Mesothelial cell of epicardium (in vitro differentiated cells): ENCODE measurements at regions not wholly inside any gene's neighbourhood (a gene's known extent, or its start where the extent isn't known, plus 50 kb on each side); places are given as distances from the start of the nearest gene placed in this dataset.

Experiments
- DNase-seq, 2 experiments: peaks; one replicate each; pipeline ENCODE4 v3.0.0; 2021; ENCODE audit warnings: low spot score in 2 of 2; ENCODE audit not compliant: unreplicated experiment in 2 of 2
- H3K27ac Mint-ChIP-seq: 2 replicates; pipeline ENCODE4 v1.8.0; 2021; ENCODE audit warnings: mixed read lengths
- H3K27me3 Mint-ChIP-seq: 2 replicates; pipeline ENCODE4 v1.8.0; 2021; ENCODE audit warnings: low read depth, mixed read lengths
- H3K36me3 Mint-ChIP-seq: 2 replicates; pipeline ENCODE4 v1.8.0; 2021; ENCODE audit warnings: mixed read lengths
- H3K4me1 Mint-ChIP-seq: 2 replicates; pipeline ENCODE4 v1.8.0; 2021; ENCODE audit warnings: mixed read lengths
- H3K4me3 Mint-ChIP-seq: 2 replicates; pipeline ENCODE4 v1.8.0; 2021; ENCODE audit warnings: mild to moderate bottlenecking, moderate library complexity, mixed read lengths
- H3K9me3 Mint-ChIP-seq: 2 replicates; pipeline ENCODE4 v1.8.0; 2021; ENCODE audit warnings: mixed read lengths
- CTCF ChIP-seq: fragments of 200-600 bp; sonication (generic); IDR thresholded peaks from one replicate; pipeline ENCODE4 v1.5.0; 2021; ENCODE audit warnings: antibody characterized with exemption; ENCODE audit not compliant: unreplicated experiment

- H3K36me3 Mint-ChIP-seq = peaks cover 8% of the 10 kb centered on the region
- no peaks in the 10 kb centered on the region for H3K27me3 Mint-ChIP-seq
- H3K27ac Mint-ChIP-seq = no peak overlapping the region
- H3K9me3 Mint-ChIP-seq = peaks cover 24% of the 10 kb centered on the region
- H3K4me1 Mint-ChIP-seq = peaks cover 20% of the 10 kb centered on the region
- DNase-seq = no peak
- TF ChIP-seq CTCF = no peak
- no peak overlapping the region for H3K4me3 Mint-ChIP-seq
These were observed 1057.2 kb downstream of the NAALADL2 start for GRCh38 chr3:175916191-175916934.

- H3K4me1 Mint-ChIP-seq = peaks cover 20% of the 10 kb centered on the region
- H3K9me3 Mint-ChIP-seq = peaks cover 20% of the 10 kb centered on the region
- H3K27ac Mint-ChIP-seq = no peak overlapping the region
- H3K27me3 Mint-ChIP-seq = no peaks in the 10 kb centered on the region
- H3K4me3 Mint-ChIP-seq = no peak overlapping the region
- DNase-seq = no peak
- peaks cover 5% of the 10 kb centered on the region for H3K36me3 Mint-ChIP-seq
- TF ChIP-seq CTCF = no peak
These were observed 1055.7 kb downstream of the NAALADL2 start for GRCh38 chr3:175914785-175915184.

- H3K27ac Mint-ChIP-seq = no peak overlapping the region
- H3K4me1 Mint-ChIP-seq = peaks cover 20% of the 10 kb centered on the region
- TF ChIP-seq CTCF = no peak
- DNase-seq = no peak
- peaks cover 2% of the 10 kb centered on the region for H3K36me3 Mint-ChIP-seq
- H3K27me3 Mint-ChIP-seq = no peaks in the 10 kb centered on the region
- no peak overlapping the region for H3K4me3 Mint-ChIP-seq
- H3K9me3 Mint-ChIP-seq = peaks cover 12% of the 10 kb centered on the region
These were observed 1054.2 kb downstream of the NAALADL2 start for GRCh38 chr3:175913286-175913685.

- Mint-ChIP-seq H3K4me1 (peaks cover 20% of the 10 kb centered on the region), H3K4me3 (no peak overlapping the region), H3K27me3 (no peaks in the 10 kb centered on the region), H3K36me3 (peaks cover 6% of the 10 kb centered on the region), H3K27ac (peak overlapping the region; percentile 73), H3K9me3 (peaks cover 15% of the 10 kb centered on the region)
- TF ChIP-seq CTCF = no peak
- no peak for DNase-seq
These were observed 1052.8 kb downstream of the NAALADL2 start for GRCh38 chr3:175911937-175912336.

GRCh38 chr3:175902226-175902625 is 1043.1 kb downstream of the NAALADL2 start:
- Mint-ChIP-seq H3K27ac (no peak overlapping the region), H3K4me3 (no peak overlapping the region), H3K9me3 (peaks cover 25% of the 10 kb centered on the region), H3K4me1 (no peaks in the 10 kb centered on the region), H3K36me3 (peaks cover 2% of the 10 kb centered on the region), H3K27me3 (no peaks in the 10 kb centered on the region)
- TF ChIP-seq CTCF = no peak
- no peak for DNase-seq

- no peaks in the 10 kb centered on the region for H3K36me3 Mint-ChIP-seq
- peaks cover 2% of the 10 kb centered on the region for H3K9me3 Mint-ChIP-seq
- H3K27me3 Mint-ChIP-seq = no peaks in the 10 kb centered on the region
These were observed 1039.1 kb downstream of the NAALADL2 start for GRCh38 chr3:175898194-175898593.

More at GRCh38 chr3:175898194-175898593, 1039.1 kb downstream of the NAALADL2 start:
- Mint-ChIP-seq H3K27ac (no peak overlapping the region), H3K4me3 (no peak overlapping the region), H3K4me1 (no peaks in the 10 kb centered on the region)
- DNase-seq = no peak
- TF ChIP-seq CTCF = no peak
